Natural killer cell (primary cell): ENCODE measurements at regions not wholly inside any gene's neighbourhood (a gene's known extent, or its start where the extent isn't known, plus 50 kb on each side); places are given as distances from the start of the nearest gene placed in this dataset.
A peak's percentile ranks its signal among the peaks of the same experiment; 100 is the strongest.

ENCODE experiments used
- ATAC-seq, 3 donors: fragments of 150-1000 bp in 2 of 3; fragments of 200-7000 bp in 1 of 3; cut with Tn5 transposase; 1 replicate in 1 of 3; 2 replicates in 2 of 3; pipeline ENCODE4 v1.10.0; 2021; ENCODE audit warnings: mild to moderate bottlenecking in 2 of 3, moderate library complexity in 2 of 3
- DNase-seq, 2 donors: peaks; one replicate each; pipeline versions ENCODE4 v3.0.0 to v3.0.0-alpha.2; 2013 to 2021; ENCODE audit warnings: mixed read lengths in 1 of 2
- H3K27ac ChIP-seq: one replicate; pipeline ENCODE4 v1.5.1; 2013; ENCODE audit warnings: mild to moderate bottlenecking, low read length
- H3K27me3 ChIP-seq: one replicate; pipeline ENCODE4 v1.6.1; 2013; ENCODE audit warnings: low read length; ENCODE audit not compliant: control insufficient read depth, insufficient read depth
- H3K36me3 ChIP-seq: one replicate; pipeline ENCODE4 v1.6.1; 2013; ENCODE audit warnings: low read length; ENCODE audit not compliant: control insufficient read depth, insufficient read depth
- H3K4me1 ChIP-seq: one replicate; pipeline ENCODE4 v1.6.1; 2013; ENCODE audit warnings: low read length; ENCODE audit not compliant: control insufficient read depth, insufficient read depth
- H3K4me3 ChIP-seq: one replicate; pipeline ENCODE4 v1.5.1; 2013; ENCODE audit warnings: low read length
- H3K9me3 ChIP-seq: one replicate; pipeline ENCODE4 v1.6.1; 2013; ENCODE audit warnings: low read length; ENCODE audit not compliant: control insufficient read depth, insufficient read depth
- H3K27ac Mint-ChIP-seq, 2 donors: one replicate each; pipeline ENCODE4 v1.8.0; 2022; ENCODE audit warnings: mild to moderate bottlenecking in 2 of 2, mixed read lengths in 2 of 2, moderate library complexity in 1 of 2
- H3K27me3 Mint-ChIP-seq, 2 donors: one replicate each; pipeline ENCODE4 v1.8.0; 2022; ENCODE audit warnings: low read depth in 2 of 2, mixed read lengths in 2 of 2
- H3K36me3 Mint-ChIP-seq: one replicate; pipeline ENCODE4 v1.8.0; 2022; ENCODE audit warnings: mixed read lengths
- H3K4me1 Mint-ChIP-seq, 2 donors: one replicate each; pipeline ENCODE4 v1.8.0; 2022; ENCODE audit warnings: mixed read lengths in 2 of 2
- H3K4me3 Mint-ChIP-seq: one replicate; pipeline ENCODE4 v1.8.0; 2022; ENCODE audit warnings: mild to moderate bottlenecking, moderate library complexity, mixed read lengths
- H3K9me3 Mint-ChIP-seq, 2 donors: one replicate each; pipeline ENCODE4 v1.8.0; 2022; ENCODE audit warnings: mixed read lengths in 2 of 2
- CTCF ChIP-seq: fragments of 200-600 bp; IDR thresholded peaks from one replicate; pipeline ENCODE4 v1.8.0; 2022; ENCODE audit warnings: antibody characterized with exemption
- whole genome bisulfite sequencing: methylation state at CpG from one replicate; pipeline ENCODE4 v1.1.7; 2013; ENCODE audit warnings: missing lambda C conversion rate; ENCODE audit not compliant: insufficient coverage; 5-methylcytosine and 5-hydroxymethylcytosine counted together
- intact Hi-C: fragments of 100-400 bp; cut with micrococcal nuclease; formaldehyde crosslinking; loops from one replicate; pipeline ENCODE4 v1.14.2; 2022

DNA sequence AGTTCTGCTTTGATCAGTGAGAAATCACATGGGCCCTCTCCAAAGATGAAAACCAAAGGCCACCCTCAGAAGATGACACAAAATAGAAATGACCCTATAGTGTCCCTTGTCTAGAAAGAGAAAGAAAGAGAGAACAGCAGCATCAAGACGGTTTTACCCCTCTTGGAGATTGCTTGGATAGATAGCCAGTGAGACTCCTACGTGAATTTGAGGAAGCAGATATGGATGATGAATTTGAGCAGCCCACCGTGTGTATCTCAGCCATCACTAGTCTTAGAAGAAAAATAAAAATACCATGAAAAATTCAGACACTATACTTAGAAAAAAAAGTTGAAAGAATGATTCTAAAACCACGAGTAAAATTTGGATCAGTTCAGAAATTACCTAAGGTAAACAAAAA lies 329.1 kb upstream of the CNTNAP5 start:
- H3K4me1 Mint-ChIP-seq: peaks cover 17 to 27% of the 10 kb centered on the region in 2 donors

DNA sequence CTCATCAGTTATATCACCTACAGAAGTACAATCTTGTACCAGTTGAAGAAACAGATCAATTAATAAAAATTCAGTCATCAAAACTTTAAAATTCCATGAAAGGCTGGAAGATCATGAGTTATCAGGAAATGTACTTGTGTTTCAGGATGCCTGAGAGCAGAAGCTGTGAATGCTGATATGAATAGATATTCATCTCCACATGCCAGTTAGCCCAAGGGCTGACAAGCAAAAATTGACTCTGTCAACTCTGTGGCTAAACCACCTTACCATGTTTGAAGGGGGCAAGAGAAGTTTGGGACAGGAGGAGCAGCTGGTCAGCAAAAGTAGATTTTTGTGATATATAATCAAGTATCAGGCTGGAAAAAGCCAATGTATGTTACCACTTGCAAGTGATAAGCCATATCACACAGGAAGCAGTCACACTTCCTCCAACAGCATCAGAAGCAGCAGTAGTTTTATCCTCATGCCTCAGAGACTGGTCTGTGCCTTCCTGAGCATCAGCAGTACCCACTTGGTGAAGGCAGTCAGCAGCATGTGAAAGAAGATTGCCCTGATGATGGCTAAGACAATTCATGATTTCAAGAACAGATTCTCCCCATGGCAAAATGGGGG lies 328.2 kb upstream of the CNTNAP5 start:
- Mint-ChIP-seq H3K4me1 (peaks cover 17 to 27% of the 10 kb centered on the region in 2 donors), H3K27me3 (no peaks in the 10 kb centered on the region), H3K36me3 (no peaks in the 10 kb centered on the region), H3K4me3 (no peak overlapping the region), H3K27ac (peak overlapping the region in 1 of 2 donors; percentile 29), H3K9me3 (peaks cover 0 to 8% of the 10 kb centered on the region in 2 donors)
- H3K4me3 ChIP-seq: no peak overlapping the region
- intact Hi-C loops: no loop called here
- H3K4me1 ChIP-seq: peaks cover 3% of the 10 kb centered on the region
- no peak overlapping the region for H3K27ac ChIP-seq
- DNase-seq: peak in 1 of 2 donors; percentile 1
- TF ChIP-seq CTCF: no peak
- no peaks in the 10 kb centered on the region for H3K9me3 ChIP-seq
- no peaks in the 10 kb centered on the region for H3K36me3 ChIP-seq
- ATAC-seq: peak; percentile 40 to 92 (median 81)
- H3K27me3 ChIP-seq: no peaks in the 10 kb centered on the region

More for the DNA sequence above, 329.1 kb upstream of the CNTNAP5 start:
- H3K27me3 ChIP-seq: no peaks in the 10 kb centered on the region
- 35% methylated on average over 2 of the region's 4 CpGs for WGBS
- H3K4me3 Mint-ChIP-seq: no peak overlapping the region
- no peak for TF ChIP-seq CTCF
- DNase-seq (no peak), ATAC-seq (no peak)
- H3K27ac ChIP-seq: no peak overlapping the region
- H3K27ac Mint-ChIP-seq: no peak overlapping the region
- intact Hi-C loops: no loop called here
- H3K9me3 ChIP-seq: no peaks in the 10 kb centered on the region
- H3K9me3 Mint-ChIP-seq: peaks cover 0 to 8% of the 10 kb centered on the region in 2 donors
- peaks cover 3% of the 10 kb centered on the region for H3K4me1 ChIP-seq
- H3K36me3 ChIP-seq: no peaks in the 10 kb centered on the region
- no peak overlapping the region for H3K4me3 ChIP-seq
- H3K27me3 Mint-ChIP-seq: no peaks in the 10 kb centered on the region
- no peaks in the 10 kb centered on the region for H3K36me3 Mint-ChIP-seq

GRCh38 chr2:123715467-123715982 lies 309.6 kb upstream of the CNTNAP5 start:
- Mint-ChIP-seq H3K36me3 (no peaks in the 10 kb centered on the region), H3K27me3 (no peaks in the 10 kb centered on the region)
- TF ChIP-seq CTCF: no peak

More at GRCh38 chr2:123715467-123715982, 309.6 kb upstream of the CNTNAP5 start:
- Histone ChIP-seq H3K36me3 (no peaks in the 10 kb centered on the region), H3K4me3 (no peak overlapping the region), H3K27me3 (no peaks in the 10 kb centered on the region), H3K27ac (no peak overlapping the region), H3K9me3 (no peaks in the 10 kb centered on the region), H3K4me1 (no peaks in the 10 kb centered on the region)
- no peak overlapping the region for H3K27ac Mint-ChIP-seq
- H3K4me3 Mint-ChIP-seq: no peak overlapping the region
- DNase-seq (no peak), ATAC-seq (no peak)
- peaks cover 4 to 11% of the 10 kb centered on the region in 2 donors for H3K9me3 Mint-ChIP-seq
- no CpG with 5 or more reads among the region's 3 CpGs for WGBS
- no peaks in the 10 kb centered on the region for H3K4me1 Mint-ChIP-seq
- intact Hi-C loops: no loop called here
